ENCODE measurements at regions not wholly inside any gene's neighbourhood (a gene's known extent, or its start where the extent isn't known, plus 50 kb on each side); places are given as distances from the start of the nearest gene placed in this dataset.
"Not testable (repeated sequence)": the region's sequence is repeated elsewhere in the genome, so short reads cannot be mapped to it uniquely, and the experiment has no call there.

- not testable (repeated sequence) for TF ChIP-seq CTCF, EP300, POLR2A (IDR thresholded peaks at IDR 0.05)
Measured at GRCh38 chr9:111266024-111266423, 64.0 kb downstream of the OR2K2 start.
